Suprapubic skin (tissue), 3 donors: ENCODE measurements at regions not wholly inside any gene's neighbourhood (a gene's known extent, or its start where the extent isn't known, plus 50 kb on each side); places are given as distances from the start of the nearest gene placed in this dataset.

ENCODE experiments used
- EP300 ChIP-seq: sonication (generic); formaldehyde crosslinking; IDR thresholded peaks from one replicate; pipeline ENCODE4 v1.6.1; 2017; ENCODE audit warnings: antibody characterized with exemption
- TF ChIP-seq, protein P1 (sequence below), 2 donors: fragments of 200-600 bp in 1 of 2; fragments of 450-650 bp in 1 of 2; sonication (generic) in 1 of 2; IDR thresholded peaks; one replicate each; pipeline ENCODE4 v1.5.1; 2016 to 2019; ENCODE audit warnings: antibody characterized with exemption in 2 of 2, mild to moderate bottlenecking in 1 of 2, moderate library complexity in 1 of 2

DNA sequence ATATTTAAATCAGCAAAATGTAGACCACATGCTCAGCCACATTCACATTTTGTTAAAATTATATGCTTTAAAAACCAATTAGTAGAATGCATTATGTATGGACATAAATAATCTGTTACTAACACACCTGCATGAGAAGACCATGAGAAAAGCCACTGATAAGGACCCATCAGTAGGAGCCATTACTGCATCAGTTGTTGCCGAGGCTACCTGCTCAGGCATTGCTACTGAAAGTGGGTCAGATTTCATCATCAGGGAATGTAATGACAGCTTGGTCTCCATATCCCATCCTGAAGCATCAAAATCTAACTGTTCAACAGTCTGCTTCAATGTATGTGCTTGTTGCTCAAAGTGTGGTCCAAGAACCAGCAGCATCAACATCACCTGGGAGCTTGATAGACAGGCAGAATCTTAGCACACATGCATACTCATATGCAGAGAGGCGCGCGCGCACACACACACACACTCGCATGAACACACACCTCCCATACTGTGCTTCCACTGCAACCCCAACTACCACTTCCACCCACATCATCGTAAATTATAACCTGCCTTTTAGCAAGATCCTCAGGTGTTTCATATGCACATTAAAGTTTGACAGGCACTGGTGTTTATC, 72.4 kb upstream of the FOXB1 start:
- TF ChIP-seq, protein P1, sequence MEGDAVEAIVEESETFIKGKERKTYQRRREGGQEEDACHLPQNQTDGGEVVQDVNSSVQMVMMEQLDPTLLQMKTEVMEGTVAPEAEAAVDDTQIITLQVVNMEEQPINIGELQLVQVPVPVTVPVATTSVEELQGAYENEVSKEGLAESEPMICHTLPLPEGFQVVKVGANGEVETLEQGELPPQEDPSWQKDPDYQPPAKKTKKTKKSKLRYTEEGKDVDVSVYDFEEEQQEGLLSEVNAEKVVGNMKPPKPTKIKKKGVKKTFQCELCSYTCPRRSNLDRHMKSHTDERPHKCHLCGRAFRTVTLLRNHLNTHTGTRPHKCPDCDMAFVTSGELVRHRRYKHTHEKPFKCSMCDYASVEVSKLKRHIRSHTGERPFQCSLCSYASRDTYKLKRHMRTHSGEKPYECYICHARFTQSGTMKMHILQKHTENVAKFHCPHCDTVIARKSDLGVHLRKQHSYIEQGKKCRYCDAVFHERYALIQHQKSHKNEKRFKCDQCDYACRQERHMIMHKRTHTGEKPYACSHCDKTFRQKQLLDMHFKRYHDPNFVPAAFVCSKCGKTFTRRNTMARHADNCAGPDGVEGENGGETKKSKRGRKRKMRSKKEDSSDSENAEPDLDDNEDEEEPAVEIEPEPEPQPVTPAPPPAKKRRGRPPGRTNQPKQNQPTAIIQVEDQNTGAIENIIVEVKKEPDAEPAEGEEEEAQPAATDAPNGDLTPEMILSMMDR (IDR thresholded peaks at IDR 0.05): no peak
- TF ChIP-seq EP300: no peak
